AG04449 (cell line): ENCODE measurements at regions not wholly inside any gene's neighbourhood (a gene's known extent, or its start where the extent isn't known, plus 50 kb on each side); places are given as distances from the start of the nearest gene placed in this dataset.

Experiments used
- CTCF ChIA-PET: fragments of 350-600 bp; formaldehyde crosslinking; extraction: SDS; loops from one replicate; lab custom pipeline; 2021; ENCODE audit warnings: antibody characterized with exemption; lab: Yijun Ruan, JAX
- POLR2A ChIA-PET: fragments of 400-600, 350-600 bp; formaldehyde crosslinking; extraction: SDS; loops from one replicate; lab custom pipeline; 2020; ENCODE audit warnings: antibody characterized with exemption, inconsistent platforms; lab: Yijun Ruan, JAX
- DNase-seq: peaks from one replicate; pipeline ENCODE4 v3.0.0-alpha.2; 2010; ENCODE audit warnings: low read depth, low spot score
- H3K4me3 ChIP-seq: 2 replicates; pipeline ENCODE4 v1.5.1; 2011; ENCODE audit warnings: low read depth, mild to moderate bottlenecking, control low read depth, low read length
- TF ChIP-seq, protein P1 (sequence below): IDR thresholded peaks from one replicate; pipeline ENCODE4 v1.5.1; 2011; ENCODE audit warnings: mild to moderate bottlenecking, moderate library complexity, low read length, control low read depth, inconsistent platforms; ENCODE audit not compliant: insufficient read depth; ENCODE audit errors: missing control alignments

DNA sequence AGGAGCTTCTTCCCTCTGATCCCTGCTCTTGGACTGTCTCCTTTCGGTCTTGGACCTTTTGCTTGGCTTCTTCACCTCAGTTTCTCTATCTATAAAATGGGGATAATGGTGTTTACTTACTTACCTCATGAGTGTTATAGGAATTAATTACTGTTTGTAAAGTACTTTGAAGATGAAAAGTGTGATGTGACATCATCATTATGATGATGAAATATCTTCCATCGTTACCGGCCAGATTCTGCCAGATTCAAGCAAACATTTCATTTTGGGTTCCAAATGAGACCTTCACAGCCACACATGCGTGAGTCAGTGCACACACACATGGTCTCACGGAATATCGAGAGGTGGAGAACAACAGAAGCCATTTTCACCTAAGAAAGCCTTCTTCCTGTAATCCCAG is 220.1 kb upstream of the RPL34 start:
- ChIA-PET POLR2A (no interaction called here), CTCF (no interaction called here)
- TF ChIP-seq, protein P1, sequence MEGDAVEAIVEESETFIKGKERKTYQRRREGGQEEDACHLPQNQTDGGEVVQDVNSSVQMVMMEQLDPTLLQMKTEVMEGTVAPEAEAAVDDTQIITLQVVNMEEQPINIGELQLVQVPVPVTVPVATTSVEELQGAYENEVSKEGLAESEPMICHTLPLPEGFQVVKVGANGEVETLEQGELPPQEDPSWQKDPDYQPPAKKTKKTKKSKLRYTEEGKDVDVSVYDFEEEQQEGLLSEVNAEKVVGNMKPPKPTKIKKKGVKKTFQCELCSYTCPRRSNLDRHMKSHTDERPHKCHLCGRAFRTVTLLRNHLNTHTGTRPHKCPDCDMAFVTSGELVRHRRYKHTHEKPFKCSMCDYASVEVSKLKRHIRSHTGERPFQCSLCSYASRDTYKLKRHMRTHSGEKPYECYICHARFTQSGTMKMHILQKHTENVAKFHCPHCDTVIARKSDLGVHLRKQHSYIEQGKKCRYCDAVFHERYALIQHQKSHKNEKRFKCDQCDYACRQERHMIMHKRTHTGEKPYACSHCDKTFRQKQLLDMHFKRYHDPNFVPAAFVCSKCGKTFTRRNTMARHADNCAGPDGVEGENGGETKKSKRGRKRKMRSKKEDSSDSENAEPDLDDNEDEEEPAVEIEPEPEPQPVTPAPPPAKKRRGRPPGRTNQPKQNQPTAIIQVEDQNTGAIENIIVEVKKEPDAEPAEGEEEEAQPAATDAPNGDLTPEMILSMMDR = no peak
- H3K4me3 ChIP-seq = no peak overlapping the region
- no peak for DNase-seq

DNA sequence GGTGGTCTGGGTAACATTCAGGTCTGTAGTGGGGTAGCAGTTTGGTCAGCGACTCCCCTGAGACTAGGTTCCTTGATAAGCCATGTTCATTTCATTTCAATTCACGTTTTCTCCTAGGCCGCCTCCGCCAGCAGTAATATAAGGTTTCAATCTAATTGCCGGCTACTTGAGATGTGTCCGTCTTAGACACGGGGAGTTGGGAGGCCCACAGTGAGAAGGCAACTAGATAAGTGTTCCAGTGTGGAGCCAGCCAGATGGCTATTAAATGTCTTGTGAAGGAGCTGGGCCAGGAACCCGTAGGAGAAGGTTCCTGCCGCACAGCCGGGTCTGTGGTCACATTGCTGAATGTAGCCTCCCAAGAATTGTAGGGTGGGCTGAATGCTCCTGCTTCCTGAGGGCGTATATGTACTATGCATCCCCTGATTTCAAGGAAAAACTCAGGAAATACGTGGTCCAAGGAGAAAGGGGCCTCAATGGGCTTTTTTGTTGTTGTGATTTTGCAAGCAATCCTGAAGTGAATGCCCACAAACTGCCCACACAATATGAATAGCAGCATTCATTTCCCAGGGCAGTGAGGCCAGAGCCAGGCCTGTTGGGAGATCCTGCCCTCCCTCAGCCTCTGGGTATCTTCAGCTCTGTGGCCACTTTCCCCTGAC is 220.6 kb upstream of the RPL34 start:
- H3K4me3 ChIP-seq = no peak overlapping the region
- TF ChIP-seq, protein P1 = no peak
- DNase-seq = no peak
- ChIA-PET POLR2A (no interaction called here), CTCF (no interaction called here)

DNA sequence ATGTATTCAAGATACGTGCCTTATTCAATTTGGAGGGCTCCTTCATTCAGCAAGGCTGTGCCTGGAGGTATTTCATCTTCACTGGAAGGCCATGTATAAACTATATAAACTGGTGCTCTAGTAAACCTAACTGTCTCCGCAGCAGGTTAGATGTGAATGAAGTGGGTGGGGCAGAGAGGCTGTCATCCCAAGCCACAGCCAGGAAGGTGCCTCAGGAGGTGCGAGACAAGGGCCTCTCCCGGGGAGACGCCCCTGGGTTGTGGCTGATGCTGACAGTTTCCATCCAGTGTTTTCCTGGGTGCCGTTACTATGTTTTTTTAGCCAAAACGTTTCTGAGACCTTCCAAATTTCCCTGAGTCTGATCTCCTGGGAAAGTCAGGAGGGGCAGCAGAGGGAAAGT is 221.5 kb upstream of the RPL34 start:
- no peak for DNase-seq
- POLR2A ChIA-PET = no interaction called here
- TF ChIP-seq, protein P1 = no peak
- CTCF ChIA-PET = no interaction called here
- H3K4me3 ChIP-seq = no peak overlapping the region

DNA sequence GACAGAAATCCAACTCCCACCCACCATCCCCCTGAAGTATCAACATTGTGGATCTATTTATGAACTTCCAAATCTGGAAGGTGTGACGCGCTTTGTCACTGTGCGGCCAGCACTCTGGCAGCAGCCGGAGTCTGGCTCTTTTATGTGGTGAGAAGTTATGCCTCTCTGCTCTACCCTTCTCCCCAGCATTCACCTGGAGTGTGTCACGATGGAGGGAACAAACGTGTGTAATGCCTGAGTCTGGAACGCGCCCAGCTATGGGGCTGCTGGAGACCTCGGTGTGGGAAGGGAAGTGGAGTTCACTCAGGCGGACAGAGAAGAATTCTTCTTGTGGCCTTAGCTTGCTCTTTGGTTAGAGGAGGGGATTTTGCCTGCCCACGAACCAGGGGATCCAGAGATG is 222.1 kb upstream of the RPL34 start:
- DNase-seq = no peak
- ChIA-PET POLR2A (no interaction called here), CTCF (no interaction called here)
- TF ChIP-seq, protein P1 = no peak
- no peak overlapping the region for H3K4me3 ChIP-seq

DNA sequence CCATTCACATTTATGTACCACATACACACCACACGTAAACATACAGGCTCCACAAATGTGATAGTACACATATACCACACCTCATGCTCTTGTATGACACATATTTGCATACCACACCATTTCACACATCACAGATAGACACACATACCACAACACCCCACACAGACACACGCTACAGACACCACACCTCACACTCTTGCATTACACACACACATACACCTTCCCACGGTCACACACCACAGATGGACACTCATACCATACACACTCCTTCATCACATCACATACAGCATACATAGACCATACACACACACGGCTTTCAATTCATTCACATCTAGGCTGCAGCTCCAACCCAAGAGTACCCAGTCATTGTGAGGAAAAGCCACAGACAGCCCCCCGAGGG is 222.5 kb upstream of the RPL34 start:
- TF ChIP-seq, protein P1 = no peak
- POLR2A ChIA-PET = no interaction called here
- CTCF ChIA-PET = no interaction called here

DNA sequence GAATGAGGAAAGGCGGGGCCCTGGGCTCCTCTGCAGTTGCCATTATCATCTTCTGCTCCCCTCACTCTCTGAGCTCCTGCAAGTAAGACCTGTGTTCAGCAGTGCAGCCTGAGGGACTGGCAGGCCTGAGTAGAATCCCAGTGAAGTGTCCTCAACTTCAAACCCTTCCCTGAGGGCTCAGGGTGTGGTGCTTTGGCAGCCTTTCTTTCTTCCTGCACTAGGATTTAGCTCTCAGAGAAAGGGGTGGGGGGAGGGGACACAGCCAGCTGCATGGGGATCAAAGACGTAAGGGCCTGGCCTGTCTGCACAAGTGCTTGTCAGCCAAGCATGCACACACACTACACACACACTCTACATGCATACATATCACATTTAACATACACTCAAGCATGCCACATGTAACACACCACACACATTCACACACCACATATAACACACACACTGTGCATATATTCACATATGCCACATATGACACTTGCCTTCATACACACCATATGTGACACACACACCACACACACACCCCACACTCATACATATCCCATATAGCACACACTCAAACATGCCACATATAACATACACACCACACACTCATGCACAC is 223.4 kb upstream of the RPL34 start:
- POLR2A ChIA-PET = no interaction called here
- H3K4me3 ChIP-seq = no peak overlapping the region
- CTCF ChIA-PET = no interaction called here
- TF ChIP-seq, protein P1 = no peak
- no peak for DNase-seq

More for the DNA sequence above, 222.5 kb upstream of the RPL34 start:
- DNase-seq = no peak
- no peak overlapping the region for H3K4me3 ChIP-seq
